GM12874 (cell line): ENCODE measurements at regions not wholly inside any gene's neighbourhood (a gene's known extent, or its start where the extent isn't known, plus 50 kb on each side); places are given as distances from the start of the nearest gene placed in this dataset.

Source experiments
- TF ChIP-seq, protein P1 (sequence below): IDR thresholded peaks from 2 replicates; pipeline ENCODE4 v1.5.1; 2011; ENCODE audit warnings: low read depth, mild to moderate bottlenecking, control low read depth, low read length, moderate library complexity; ENCODE audit not compliant: insufficient read depth

DNA sequence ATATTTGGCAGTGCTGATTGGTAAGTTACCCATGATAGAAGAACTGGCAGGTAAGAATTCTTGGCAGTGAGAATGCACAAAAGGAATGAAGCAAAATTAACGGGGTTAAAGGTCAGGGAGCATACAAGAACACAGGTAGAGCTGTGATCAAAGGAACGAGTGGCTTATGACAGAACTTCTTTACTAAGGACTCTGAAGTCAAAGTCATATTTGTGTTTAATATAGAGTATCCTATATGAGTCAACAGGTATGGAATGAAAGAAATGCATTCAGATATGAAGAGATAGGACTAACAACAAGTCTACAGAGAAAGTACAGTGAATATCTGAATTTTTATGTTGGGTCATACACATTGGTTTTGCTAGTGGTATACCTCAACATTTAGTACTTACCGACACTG, 209.0 kb upstream of the CITED2 start:
- TF ChIP-seq, protein P1, sequence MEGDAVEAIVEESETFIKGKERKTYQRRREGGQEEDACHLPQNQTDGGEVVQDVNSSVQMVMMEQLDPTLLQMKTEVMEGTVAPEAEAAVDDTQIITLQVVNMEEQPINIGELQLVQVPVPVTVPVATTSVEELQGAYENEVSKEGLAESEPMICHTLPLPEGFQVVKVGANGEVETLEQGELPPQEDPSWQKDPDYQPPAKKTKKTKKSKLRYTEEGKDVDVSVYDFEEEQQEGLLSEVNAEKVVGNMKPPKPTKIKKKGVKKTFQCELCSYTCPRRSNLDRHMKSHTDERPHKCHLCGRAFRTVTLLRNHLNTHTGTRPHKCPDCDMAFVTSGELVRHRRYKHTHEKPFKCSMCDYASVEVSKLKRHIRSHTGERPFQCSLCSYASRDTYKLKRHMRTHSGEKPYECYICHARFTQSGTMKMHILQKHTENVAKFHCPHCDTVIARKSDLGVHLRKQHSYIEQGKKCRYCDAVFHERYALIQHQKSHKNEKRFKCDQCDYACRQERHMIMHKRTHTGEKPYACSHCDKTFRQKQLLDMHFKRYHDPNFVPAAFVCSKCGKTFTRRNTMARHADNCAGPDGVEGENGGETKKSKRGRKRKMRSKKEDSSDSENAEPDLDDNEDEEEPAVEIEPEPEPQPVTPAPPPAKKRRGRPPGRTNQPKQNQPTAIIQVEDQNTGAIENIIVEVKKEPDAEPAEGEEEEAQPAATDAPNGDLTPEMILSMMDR, result no peak

DNA sequence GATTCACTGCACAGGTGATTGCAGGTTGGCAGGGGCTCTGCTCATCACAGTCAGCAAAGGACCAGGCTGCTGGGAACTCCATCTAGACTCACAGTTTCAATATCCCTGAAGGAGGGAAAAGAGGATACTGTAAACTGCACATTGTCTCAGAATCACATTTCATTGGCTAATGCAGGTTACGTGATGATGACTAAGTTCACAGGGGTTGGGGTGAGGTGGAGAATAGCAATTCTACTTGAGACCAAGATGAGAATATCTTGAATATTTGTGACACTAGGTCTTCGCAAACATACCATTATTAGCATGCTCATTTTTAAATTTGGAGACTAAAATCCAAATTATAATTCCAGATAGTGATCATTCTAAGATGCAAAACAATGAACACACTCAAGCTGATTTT, 208.5 kb upstream of the CITED2 start:
- TF ChIP-seq, protein P1, result no peak

DNA sequence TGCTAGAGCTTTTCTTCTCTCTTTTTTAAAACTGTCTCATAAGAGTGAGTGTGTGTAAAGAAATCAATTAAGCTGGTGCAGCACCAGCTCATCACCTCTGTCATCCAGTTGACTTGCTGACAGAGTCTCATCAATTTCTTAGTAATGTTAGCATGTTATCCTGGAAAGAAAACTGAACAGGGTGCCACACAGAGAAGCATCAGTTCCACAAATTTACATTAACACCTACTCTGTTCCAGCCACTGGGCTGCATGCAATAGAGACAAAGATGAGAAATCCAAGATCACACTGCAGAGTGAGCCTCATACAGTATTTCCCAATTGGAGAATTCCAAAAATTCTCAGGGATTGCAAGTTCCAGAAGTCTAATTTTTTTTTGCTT, 207.0 kb upstream of the CITED2 start:
- TF ChIP-seq, protein P1, result no peak

DNA sequence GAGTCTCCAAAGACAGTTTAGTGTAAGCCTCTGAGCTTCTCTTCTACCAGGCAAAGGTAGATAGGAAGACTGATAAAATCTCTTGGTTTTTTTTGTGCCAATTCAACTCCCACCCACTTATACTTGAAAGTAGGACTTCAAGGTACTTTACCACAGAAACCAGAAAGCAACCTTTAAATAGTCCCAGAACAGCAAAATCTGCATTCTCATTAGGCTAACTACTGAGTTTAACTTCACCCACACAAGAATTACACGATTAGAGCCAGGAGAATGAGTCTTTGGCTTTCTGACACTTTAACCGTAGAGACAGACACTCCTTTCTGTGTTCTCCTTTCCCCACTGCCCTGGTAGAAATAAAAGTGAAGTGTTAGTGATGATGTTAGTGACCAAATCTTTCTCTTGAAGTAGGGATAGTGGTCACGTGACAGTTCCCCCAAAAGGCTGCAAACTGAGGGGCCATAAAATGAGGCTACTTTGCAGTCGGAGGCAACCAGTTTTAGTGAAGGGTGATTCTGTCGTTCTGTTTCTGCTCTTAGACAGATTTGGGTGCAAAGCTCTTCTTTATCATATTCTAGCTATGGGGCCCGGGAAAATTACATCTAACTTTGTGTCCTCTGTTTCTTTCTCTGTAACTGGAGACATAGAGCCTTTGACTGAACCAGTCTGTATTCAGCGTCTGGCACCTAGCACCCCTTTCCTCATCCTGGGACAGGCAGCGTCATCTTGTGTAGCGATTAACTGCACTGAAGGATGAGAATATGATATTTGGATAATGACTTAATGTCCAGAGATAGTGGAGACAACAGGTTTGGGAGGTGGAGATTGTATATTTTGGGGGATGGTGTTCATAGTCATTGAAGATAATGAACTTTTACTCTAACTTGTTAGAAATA, 206.4 kb upstream of the CITED2 start:
- TF ChIP-seq, protein P1, result no peak

DNA sequence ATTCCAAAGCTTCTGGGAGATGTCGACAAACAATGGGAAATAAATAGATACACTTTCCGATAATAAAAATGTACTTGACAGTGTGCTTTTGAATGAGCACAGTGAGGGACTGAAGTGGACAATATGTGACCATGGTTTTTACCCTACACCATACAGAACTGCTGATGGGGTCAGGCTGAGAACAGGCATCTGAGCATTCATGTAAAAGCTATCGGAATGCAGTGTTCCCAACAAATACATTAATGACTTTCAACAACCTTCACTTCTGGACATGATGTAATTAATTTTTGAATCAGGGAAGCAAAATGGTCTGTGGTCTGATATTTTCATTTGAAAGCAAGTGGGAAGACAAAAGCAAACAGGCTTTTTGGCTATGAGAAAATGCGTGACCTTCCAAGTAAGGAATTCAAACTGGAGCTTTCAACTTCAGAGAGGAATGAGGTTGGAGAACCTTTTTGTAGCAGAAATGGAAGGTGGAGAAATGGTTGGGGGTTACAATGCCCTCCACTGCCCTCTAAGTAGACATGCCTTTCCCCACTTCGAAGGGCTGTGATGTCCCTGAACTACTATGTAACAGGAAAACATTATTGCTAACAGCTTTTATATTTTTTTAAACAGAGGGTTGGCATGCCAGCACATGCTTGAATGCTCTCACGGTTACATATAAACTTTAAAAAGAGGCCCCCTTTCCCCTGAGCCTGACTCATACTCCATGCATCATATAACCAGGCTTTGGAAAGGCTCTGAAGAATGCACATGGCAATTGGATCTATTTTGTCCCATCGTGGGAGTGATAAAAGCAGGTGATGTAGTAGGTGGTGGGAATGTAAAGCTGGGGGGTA, 203.5 kb upstream of the CITED2 start:
- TF ChIP-seq, protein P1, result no peak

DNA sequence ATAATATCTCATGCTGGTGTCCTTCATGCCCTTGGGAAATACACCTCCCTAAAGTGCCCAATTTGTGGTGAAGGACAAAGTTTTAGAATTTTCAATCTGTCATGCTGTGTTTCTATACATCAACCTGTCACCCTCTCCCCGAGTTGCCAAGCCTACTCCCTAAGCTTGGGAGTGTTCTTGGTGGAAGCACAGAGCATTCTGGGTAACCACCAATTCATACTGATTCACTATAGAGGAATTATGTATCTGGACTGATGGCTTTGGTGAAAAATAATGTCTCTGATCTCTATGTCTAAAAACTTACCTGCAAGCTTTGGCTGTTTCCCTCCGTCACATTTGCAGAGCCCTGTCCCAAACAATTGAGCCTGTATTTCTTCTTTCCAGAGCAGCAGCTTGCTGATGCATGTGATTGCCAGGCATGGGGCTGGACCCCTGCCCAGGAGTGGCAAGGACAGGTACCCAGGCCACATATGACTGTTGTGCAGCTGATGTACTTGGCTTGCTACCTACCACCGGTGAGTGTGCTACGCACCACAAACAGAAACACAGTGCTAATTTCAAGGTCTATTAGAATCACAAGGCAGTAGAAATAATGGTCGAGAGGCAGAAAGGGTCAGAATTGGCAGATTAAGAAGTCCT, 202.8 kb upstream of the CITED2 start:
- TF ChIP-seq, protein P1, result no peak

DNA sequence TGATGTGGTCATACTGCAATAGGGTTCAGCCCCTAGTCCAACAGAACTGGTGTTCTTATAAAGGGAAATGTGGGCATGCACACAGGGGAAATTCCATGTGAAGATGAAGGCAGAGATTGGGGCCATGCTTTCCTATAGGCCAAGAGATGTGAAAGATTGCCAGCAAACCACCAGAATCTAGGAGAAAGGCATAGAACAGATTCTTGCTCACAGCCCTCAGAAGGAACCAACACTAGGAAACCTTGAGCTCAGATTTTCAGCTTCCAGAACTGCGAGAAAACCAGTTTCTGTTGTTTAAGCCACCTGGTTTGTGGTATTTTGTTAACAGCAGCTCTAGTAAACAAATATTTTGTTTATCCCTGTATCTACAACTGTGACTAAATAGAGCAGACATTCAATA, 197.6 kb upstream of the CITED2 start:
- TF ChIP-seq, protein P1, result no peak
